Hematopoietic multipotent progenitor cell (in vitro differentiated cells): ENCODE measurements at regions not wholly inside any gene's neighbourhood (a gene's known extent, or its start where the extent isn't known, plus 50 kb on each side); places are given as distances from the start of the nearest gene placed in this dataset.
A peak's percentile ranks its signal among the peaks of the same experiment; 100 is the strongest.

Experiments used
- DNase-seq, 3 donors: peaks; one replicate each; pipeline ENCODE4 v3.0.0-alpha.2; 2011 to 2015; ENCODE audit warnings: low read depth in 2 of 3, low spot score in 2 of 3

GRCh38 chr10:31614611-31615010 is 295.6 kb downstream of the ZEB1 start:
- no peak for DNase-seq

- DNase-seq, result no peak
These were observed 293.1 kb downstream of the ZEB1 start for GRCh38 chr10:31612082-31612481.

DNA sequence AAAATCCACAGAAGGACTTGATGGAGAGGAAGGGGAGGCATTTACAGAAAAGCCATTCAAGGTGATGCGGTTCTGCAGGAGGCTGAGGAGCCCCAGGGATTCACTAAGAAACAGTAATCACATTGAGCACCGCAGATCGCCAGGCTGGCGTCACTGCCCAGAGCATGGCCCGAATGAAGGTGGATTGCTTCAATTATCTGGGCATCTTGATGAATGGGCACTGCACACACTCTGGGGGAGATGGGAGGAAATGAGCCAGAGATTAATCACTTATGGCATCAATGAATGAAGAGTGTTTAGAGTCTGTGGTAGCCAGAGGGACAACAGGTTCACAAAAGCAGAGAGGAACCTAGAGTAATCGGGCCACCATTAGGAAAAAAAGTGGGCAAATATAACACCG is 292.1 kb downstream of the ZEB1 start:
- no peak for DNase-seq

GRCh38 chr10:31607481-31607880 is 288.5 kb downstream of the ZEB1 start:
- no peak for DNase-seq

GRCh38 chr10:31606841-31607240 is 287.8 kb downstream of the ZEB1 start:
- no peak for DNase-seq

DNA sequence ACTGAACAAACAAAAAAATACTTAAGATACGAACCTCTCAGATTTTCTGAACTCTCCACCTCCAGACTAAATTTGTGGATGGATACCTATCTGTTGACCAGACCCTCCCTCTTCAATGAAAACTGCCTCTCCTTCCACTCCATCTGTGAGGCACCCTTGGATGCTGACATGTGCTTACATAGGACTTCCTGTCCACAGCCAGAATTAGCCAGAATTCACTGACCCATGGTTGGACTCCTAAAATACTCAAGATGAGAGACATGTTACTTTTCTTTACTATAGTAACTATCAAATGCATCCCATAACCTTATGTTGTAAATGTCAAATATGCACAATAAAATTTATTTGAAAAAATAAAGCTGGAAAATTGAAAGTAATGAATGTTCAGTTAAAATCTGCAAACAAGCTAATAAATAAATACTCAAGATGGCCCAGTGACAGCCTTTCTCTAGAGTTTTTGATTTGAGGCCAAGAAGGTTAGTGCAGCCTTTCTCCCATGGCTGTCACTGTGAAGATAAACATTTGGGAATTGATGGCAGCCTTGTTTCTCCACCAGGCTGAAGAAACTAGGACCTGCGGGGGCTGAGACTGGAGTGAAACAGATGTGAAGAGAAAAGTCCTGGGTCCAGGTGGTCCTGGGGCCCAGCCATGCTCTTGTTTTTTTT is 287.0 kb downstream of the ZEB1 start:
- DNase-seq, result no peak

DNA sequence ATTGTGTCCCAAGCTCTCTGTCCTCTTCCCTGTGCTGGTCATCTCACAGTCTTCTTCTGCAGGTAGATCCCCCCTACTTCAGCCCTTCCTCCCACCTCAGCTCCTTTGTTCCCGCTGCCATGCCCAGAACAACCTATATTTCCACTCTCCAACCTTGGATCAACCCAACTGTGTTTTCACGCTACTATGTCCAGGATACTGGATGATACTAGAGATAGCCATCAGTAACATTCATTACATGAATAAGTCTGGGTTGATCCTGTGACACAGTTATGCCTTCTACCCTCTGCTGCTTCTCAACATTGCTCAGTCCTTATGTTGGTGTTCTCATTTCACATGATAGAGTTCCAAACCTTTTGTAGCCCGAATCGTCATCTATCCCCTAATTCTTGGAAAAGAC is 286.4 kb downstream of the ZEB1 start:
- DNase-seq, result no peak

GRCh38 chr10:31604646-31605170 is 285.7 kb downstream of the ZEB1 start:
- DNase-seq, result no peak

DNA sequence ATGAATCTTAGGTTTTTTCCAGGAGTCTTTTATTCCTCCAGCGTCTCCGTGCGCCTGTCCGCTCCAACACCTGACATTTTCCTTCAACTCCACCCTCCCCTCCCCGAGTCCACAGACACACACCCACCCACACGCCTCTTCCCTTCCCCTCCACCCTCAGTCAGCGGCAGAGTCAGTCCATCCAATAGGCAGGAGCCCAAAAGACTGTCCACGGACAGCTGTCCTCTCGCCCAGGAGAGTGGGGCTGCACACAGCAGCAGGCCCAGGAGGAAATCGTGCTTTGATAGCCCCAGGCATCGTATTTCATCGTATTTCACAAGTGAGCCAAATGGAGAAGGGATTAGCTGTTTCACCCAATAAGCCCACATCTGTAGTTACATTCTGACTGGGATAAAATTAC is 285.1 kb downstream of the ZEB1 start:
- DNase-seq, result no peak

- peak; percentile 10 to 92 (median 90) for DNase-seq
These were observed 284.4 kb downstream of the ZEB1 start for GRCh38 chr10:31603235-31604087.

DNA sequence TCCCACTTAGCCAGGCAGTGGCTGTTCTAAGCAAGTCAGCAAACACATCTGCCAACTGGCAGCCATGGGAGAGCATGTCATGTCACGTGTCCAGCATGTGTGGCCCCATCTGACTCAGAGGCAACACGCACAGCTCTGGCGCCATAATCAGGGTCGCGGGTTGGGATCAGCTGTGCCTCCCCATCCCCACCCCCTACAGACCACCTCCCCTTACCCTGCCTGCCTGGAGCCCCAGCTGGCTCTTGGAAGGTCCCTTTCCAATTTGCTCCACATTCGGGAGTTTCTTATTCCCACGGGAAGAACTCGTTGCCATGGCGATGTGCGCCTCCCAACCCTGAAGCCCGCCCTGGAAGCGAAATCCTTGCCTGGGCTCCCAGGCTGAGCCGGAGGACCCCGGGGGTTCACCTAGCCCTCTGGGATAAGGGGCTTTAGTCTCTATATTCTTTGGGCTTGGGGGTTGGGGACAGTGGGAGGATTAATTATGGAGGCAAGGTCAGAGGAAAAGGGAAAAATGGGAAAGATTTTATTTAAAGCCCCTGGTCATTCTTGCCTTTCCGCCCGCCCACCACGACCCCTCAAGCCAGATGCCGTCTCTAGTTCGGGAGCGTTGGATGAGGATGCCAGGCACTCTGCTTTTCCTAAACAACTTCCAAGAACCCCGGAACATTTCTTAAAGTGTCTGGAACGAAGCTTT is 283.7 kb downstream of the ZEB1 start:
- peak in 1 of 3 donors; percentile 31 for DNase-seq

GRCh38 chr10:31601136-31601535 is 282.1 kb downstream of the ZEB1 start:
- no peak for DNase-seq

DNA sequence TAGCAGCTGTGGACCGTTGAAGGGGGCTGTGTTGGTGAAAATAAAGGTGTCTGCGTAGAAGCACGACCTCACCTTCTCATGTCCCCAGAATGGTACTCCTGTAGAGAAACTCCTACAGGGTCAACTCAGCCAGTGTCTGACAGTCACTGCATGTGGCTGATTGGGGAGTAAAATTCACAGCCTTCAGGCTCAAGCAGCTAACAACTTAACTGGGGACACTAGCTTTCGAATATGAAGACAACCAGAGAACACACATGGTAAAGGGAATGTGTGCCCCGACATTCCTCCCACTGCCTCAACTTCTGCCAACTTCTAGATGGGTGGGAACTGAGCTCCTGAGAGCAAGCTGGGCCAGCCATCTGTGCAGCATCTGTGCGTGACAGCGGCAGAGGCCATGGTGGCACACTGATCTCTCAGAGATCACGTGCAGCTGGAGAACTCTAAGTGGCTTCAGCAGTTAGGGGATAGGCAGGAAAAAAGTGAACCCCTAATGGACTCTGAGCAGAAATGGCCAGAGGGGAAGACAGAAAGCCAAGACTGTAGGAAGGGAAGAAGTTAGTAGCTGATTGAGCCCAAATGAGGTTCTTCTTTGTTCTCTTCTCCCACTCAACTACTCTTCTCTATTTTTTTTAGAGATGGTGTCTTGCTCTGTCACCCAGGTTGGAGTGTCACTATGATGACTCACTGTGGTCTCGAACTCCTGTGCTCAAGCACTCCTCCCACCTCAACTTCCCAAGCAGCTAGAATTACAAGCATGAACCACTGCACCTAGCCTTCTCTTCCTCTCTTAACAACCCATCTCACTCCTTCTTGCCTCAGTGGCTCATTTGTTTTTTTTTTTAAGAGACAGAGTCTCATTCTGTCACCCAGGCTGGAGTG is 280.8 kb downstream of the ZEB1 start:
- peak in 2 of 3 donors; percentile 38 to 43 for DNase-seq

DNA sequence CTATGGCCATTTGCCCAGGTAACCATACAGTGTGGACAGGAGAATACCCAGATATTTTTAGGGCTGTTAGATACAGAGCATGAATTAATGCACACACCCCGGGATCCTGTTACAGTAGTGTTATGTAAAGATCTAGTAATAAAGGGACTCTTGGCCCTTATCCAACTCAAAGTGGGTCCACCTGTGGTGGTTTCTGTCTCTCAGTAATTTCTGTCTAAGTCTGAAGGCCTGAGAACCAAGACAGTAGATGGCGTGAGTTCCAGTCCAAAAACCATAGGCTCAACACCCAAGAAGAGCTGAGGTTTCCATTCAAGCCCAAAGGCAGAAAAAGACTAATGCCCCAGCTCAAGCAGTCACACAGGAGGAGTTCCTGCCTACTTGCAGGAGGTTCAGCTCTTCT is 277.7 kb downstream of the ZEB1 start:
- no peak for DNase-seq

DNA sequence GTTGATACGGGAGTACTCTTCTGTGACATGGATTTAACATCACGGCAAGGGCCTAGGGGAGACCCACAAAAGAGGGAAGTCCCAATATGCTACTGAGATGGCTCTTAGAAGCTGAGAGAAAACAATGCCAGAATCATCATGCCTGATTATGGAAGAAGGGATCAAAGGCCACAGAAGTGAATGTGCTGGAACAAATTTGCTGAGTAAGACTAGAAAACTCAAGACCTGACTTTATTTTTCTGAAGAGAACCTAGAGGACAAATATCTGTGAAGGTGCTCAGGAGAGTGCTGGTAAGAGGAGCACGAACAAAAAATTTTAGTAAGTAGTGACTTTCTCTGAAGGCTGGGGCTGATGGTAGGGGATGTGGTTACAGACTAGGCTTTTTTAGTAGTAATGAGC is 277.0 kb downstream of the ZEB1 start:
- no peak for DNase-seq

DNA sequence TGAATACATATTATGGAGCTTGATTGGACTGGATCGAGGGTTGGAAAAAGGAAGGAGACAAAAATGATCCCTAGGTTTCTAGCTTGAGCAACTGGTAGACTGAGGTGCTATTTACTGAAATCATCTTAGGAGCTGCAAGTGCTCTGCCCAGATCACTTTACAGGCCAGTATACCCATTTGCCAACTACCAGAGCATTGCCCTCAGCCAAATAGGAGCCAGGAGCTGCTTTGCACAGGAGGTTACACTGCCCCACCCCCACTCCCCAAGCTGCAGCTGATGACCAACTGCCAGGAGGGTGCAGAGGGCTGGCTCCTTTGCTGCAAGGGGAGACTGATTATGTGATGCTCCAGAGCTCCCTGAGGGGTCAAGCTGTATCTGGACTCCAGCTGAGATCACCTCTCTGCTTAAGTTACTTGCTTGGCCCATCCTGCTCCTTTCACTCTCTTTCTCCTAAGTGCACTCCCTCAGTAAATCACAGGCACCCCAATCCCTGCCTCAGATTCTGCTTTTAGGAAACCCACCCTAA is 275.4 kb downstream of the ZEB1 start:
- no peak for DNase-seq

DNA sequence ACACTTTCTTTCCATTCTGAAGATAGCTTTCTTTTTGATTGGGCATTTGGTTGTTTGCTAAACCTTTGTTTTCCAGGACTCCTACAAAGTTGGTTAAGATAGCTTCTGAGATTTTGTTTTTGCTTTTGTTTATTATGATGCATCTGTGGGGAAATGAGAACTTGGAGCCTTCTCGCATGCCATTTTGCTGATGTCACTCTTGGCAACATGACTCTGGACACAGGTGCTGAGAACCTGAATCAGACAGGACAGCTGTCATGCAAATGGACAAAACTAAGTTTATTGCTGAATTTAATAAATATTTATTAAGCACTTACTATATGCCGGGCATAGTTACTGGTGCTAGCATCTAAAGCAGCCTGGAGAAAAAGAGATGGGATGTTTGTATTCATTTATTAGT is 274.1 kb downstream of the ZEB1 start:
- no peak for DNase-seq

DNA sequence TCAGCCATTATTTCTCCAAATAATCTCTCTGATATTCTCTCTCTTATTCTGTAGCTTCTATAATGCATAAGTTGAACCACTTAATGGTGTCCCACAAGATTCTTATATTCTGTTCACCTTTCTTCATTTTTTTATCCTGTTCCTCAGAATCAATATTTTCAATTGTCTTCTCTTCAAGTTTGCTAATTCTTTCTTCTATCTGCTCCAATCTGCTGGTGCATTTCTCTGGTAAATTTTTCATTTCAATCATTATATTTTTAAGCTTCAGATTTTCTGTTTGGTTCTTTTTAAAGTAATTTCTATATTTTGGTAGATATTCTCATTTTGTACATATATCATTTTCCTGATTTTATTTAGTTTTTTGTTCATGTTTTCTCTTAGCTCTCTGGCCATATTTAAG is 272.6 kb downstream of the ZEB1 start:
- no peak for DNase-seq

DNA sequence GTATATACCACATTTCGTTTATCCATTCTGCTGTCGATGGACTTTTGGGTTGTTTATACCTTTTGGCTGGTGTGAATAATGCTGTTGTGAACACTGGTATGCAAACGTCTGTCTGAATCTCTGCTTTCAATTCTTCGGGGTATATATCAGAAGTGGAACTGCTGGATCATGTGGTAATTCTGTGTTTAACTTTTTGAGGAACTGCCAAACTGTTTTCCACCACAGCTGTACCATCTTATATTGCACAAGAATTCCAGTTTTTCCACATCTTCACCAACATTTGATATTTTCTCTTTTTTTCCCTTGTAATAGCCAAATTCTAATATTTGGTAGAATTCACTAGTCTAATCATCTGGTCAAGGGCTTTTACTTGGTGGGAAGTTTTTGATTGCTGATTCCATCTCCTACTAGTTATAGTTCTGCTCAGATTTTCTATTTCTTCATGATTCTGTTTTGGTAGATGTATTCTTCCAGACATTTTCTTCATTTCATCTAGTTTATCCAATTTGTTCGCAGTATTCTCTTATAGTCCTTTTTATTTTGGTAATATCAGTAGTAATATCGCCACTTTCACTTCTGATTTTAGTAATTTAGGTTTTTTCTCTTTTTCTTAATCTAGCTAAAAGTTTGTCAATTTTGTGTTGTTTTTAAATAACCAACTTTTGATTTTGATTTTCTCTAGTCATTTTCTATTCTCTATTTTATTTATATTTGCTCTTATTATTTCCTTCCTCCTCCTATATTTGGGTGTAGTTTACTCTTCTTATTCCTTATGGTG is 271.2 kb downstream of the ZEB1 start:
- peak in 1 of 3 donors; percentile 35 for DNase-seq
